ENCODE measurements at regions not wholly inside any gene's neighbourhood (a gene's known extent, or its start where the extent isn't known, plus 50 kb on each side); places are given as distances from the start of the nearest gene placed in this dataset.

DNA sequence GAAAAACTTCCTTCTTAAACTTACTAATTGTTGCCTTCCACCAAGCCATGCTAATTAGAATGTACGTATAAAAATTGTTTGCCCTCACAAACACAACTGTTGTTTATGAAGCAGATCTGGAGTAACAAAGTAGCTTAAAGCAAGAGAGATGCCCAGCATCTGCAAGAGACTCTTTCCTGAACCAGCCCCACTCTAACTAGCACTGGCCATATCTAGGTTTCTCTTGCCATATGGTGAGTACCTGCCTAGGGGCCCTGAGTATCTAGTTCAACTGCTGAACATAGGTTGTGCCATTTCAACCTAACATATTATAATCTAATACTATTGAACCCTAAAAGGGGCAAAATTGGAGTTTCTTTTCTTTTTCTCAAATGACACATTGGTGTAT lies 883.4 kb upstream of the B3GALT2 start:
- intact Hi-C loops (cut with DNase I), result no loop called here
- H3K36me3 ChIP-seq, result no peaks in the 10 kb centered on the region
- DNase-seq, result no peak
- whole genome bisulfite sequencing, 2 donors, result 79 to 93% methylated on average over 1 of the region's 1 CpG
- no peaks in the 10 kb centered on the region for H3K4me1 ChIP-seq
- no peak overlapping the region for H3K27ac ChIP-seq
- no peaks in the 10 kb centered on the region for H3K9me3 ChIP-seq
- no peak overlapping the region for H3K4me3 ChIP-seq (replicated peaks in 1 of 3)
- no peak for TF ChIP-seq POLR2A (IDR thresholded peaks at IDR 0.05)
- TF ChIP-seq, protein P1, sequence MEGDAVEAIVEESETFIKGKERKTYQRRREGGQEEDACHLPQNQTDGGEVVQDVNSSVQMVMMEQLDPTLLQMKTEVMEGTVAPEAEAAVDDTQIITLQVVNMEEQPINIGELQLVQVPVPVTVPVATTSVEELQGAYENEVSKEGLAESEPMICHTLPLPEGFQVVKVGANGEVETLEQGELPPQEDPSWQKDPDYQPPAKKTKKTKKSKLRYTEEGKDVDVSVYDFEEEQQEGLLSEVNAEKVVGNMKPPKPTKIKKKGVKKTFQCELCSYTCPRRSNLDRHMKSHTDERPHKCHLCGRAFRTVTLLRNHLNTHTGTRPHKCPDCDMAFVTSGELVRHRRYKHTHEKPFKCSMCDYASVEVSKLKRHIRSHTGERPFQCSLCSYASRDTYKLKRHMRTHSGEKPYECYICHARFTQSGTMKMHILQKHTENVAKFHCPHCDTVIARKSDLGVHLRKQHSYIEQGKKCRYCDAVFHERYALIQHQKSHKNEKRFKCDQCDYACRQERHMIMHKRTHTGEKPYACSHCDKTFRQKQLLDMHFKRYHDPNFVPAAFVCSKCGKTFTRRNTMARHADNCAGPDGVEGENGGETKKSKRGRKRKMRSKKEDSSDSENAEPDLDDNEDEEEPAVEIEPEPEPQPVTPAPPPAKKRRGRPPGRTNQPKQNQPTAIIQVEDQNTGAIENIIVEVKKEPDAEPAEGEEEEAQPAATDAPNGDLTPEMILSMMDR (IDR thresholded peaks at IDR 0.05), result no peak
- no peaks in the 10 kb centered on the region for H3K27me3 ChIP-seq

DNA sequence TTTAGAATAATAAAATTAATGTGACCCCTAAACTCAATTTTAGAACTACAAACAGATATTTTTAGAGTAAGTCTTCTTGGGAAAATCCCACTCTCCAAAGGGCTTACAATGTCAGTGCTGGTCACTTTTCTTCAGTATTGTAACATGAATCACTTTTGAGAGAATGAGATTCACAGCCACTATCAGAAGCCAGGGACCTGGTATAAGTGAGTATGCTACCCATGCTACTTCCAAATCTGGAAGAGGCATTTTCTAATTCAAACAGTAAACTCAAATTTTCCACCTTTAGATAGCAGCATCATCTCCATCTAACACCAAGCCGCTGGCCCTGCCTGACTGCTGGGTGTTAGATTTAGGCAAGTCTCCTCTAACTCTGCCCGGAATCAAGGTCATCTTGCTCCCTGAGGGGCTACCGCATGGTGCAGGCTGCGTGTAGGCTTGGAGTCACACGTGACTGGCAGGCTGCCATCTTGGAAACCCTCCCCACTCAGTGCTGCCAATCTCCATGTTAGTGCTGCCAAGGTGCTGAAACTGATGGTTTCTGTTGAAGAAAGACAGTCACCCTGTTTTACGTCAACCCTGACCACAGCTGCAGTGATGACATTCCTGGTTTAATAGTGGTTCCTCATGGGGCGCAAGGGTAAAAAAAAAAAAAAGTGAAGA lies 882.9 kb upstream of the B3GALT2 start:
- DNase-seq, result no peak
- no peak overlapping the region for H3K27ac ChIP-seq

GRCh38 chr1:194068446-194069167 lies 882.2 kb upstream of the B3GALT2 start:
- TF ChIP-seq, protein P1 (IDR thresholded peaks at IDR 0.05), result no peak
- no peak for TF ChIP-seq POLR2A (IDR thresholded peaks at IDR 0.05)

More for the DNA sequence above, 882.9 kb upstream of the B3GALT2 start:
- H3K27me3 ChIP-seq, result no peaks in the 10 kb centered on the region
- intact Hi-C loops (cut with DNase I), result no loop called here
- no peaks in the 10 kb centered on the region for H3K4me1 ChIP-seq
- WGBS, 2 donors, result 83 to 87% methylated on average over 6 to 7 of the region's 7 CpGs
- no peak for TF ChIP-seq POLR2A (IDR thresholded peaks at IDR 0.05)
- TF ChIP-seq, protein P1 (IDR thresholded peaks at IDR 0.05), result no peak
- no peak overlapping the region for H3K4me3 ChIP-seq (replicated peaks in 1 of 3)
- no peaks in the 10 kb centered on the region for H3K9me3 ChIP-seq
- H3K36me3 ChIP-seq, result no peaks in the 10 kb centered on the region

GRCh38 chr1:194067772-194068171 lies 881.4 kb upstream of the B3GALT2 start:
- H3K27ac ChIP-seq, result no peak overlapping the region
- no peak for TF ChIP-seq POLR2A (IDR thresholded peaks at IDR 0.05)
- TF ChIP-seq, protein P1 (IDR thresholded peaks at IDR 0.05), result no peak
- no peaks in the 10 kb centered on the region for H3K36me3 ChIP-seq
- WGBS, 2 donors, result 77 to 90% methylated on average over 2 of the region's 2 CpGs
- H3K4me3 ChIP-seq (replicated peaks in 1 of 3), result no peak overlapping the region
- no peaks in the 10 kb centered on the region for H3K9me3 ChIP-seq
- no peaks in the 10 kb centered on the region for H3K4me1 ChIP-seq
- intact Hi-C loops (cut with DNase I), result no loop called here
- no peaks in the 10 kb centered on the region for H3K27me3 ChIP-seq
- DNase-seq, result no peak

More at GRCh38 chr1:194068446-194069167, 882.2 kb upstream of the B3GALT2 start:
- H3K9me3 ChIP-seq, result no peaks in the 10 kb centered on the region
- 60 to 79% methylated on average over 5 of the region's 5 CpGs for WGBS, 2 donors
- H3K27ac ChIP-seq, result no peak overlapping the region
- H3K27me3 ChIP-seq, result no peaks in the 10 kb centered on the region
- H3K4me3 ChIP-seq (replicated peaks in 1 of 3), result no peak overlapping the region
- H3K36me3 ChIP-seq, result no peaks in the 10 kb centered on the region
- no peaks in the 10 kb centered on the region for H3K4me1 ChIP-seq
- no peak for DNase-seq
- intact Hi-C loops (cut with DNase I), result no loop called here

- Histone ChIP-seq H3K4me1 (no peaks in the 10 kb centered on the region), H3K9me3 (no peaks in the 10 kb centered on the region), H3K27me3 (no peaks in the 10 kb centered on the region), H3K36me3 (no peaks in the 10 kb centered on the region), H3K4me3 (replicated peaks in 1 of 3) (no peak overlapping the region), H3K27ac (no peak overlapping the region)
- TF ChIP-seq, protein P1 (IDR thresholded peaks at IDR 0.05), result no peak
- no peak for TF ChIP-seq POLR2A (IDR thresholded peaks at IDR 0.05)
- intact Hi-C loops (cut with DNase I), result no loop called here
- no peak for DNase-seq
- 94 to 96% methylated on average over 2 of the region's 2 CpGs for WGBS, 2 donors
Measured at GRCh38 chr1:194062962-194063361, 876.5 kb upstream of the B3GALT2 start.

All from thyroid gland (tissue), 4 donors.